ENCODE measurements at regions not wholly inside any gene's neighbourhood (a gene's known extent, or its start where the extent isn't known, plus 50 kb on each side); places are given as distances from the start of the nearest gene placed in this dataset.
"Not testable (repeated sequence)": the region's sequence is repeated elsewhere in the genome, so short reads cannot be mapped to it uniquely, and the experiment has no call there.

GRCh38 chr14:94826774-94827173 lies 56.9 kb upstream of the GSC start:
- DNase-seq = no peak

GRCh38 chr14:94823556-94824341 lies 53.8 kb upstream of the GSC start:
- DNase-seq = no peak

GRCh38 chr14:94821705-94822104 lies 51.8 kb upstream of the GSC start:
- no peak for DNase-seq

- not testable (repeated sequence) for DNase-seq
Observed at GRCh38 chr14:94820932-94821331, 51.0 kb upstream of the GSC start.
